Epithelial cell of proximal tubule (primary cell): ENCODE measurements at regions not wholly inside any gene's neighbourhood (a gene's known extent, or its start where the extent isn't known, plus 50 kb on each side); places are given as distances from the start of the nearest gene placed in this dataset.
A peak's percentile ranks its signal among the peaks of the same experiment; 100 is the strongest.
"Not testable (repeated sequence)": the region's sequence is repeated elsewhere in the genome, so short reads cannot be mapped to it uniquely, and the experiment has no call there.

Experiments used
- DNase-seq: peaks from one replicate; pipeline ENCODE4 v3.0.0-alpha.2; 2011; ENCODE audit warnings: low read depth
- H3K4me3 ChIP-seq: 2 replicates; pipeline ENCODE4 v1.5.1; 2011; ENCODE audit warnings: low read depth, mild to moderate bottlenecking, low read length
- CTCF ChIP-seq: conservative IDR thresholded peaks from 2 replicates; pipeline ENCODE4 v1.5.1; 2012; ENCODE audit warnings: low read depth, mild to moderate bottlenecking, low read length

GRCh38 chr7:97928844-97929243, 56.6 kb upstream of the ASNS start:
- H3K4me3 ChIP-seq, DNase-seq: not testable (repeated sequence)

DNA sequence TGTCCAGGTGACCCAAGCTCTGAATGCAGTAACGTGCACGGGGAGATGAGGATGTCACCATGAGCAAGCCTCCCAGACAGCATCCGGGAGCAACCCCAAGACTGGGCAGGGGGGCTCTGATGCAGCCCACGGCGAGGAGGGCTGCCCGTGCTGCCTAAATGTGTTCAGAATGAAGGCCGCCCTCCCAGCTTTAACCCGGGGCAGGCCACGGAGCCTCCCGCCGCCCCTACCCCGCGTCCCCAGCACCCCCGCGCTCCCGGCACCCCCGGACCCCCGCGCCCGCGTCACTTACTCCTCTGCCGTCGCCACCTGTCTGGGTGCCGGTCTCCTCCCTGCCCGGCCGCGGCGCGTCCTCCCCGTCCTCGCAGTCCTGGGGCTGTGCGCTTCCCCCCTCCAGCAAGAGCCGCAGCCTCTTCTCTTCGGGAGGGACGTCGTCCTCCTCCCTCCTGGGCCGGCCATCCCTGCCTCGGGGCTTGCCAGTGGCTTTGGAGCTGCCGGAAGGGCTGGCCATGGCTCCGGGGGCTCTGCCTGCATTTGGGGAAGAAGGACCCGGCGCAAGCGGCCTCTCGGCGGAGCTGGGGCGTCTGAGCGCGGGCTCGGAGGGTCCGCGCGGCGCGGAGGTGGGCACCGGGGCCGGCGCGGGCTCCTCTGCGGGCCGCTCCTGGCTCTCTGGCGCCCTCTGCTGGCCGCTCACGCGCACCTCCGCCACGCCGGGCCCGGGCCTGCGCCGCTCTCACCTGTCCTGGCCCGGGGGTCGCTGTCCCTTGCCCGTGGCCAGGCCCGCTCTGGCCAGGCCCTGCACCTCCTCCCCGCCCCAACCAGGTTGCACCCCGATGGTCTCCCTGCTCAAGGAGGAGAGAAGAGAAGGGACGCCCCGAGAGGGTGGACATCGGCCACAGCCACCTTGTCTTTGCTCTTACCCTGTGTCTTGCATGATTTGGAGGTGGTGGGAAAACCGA, 55.9 kb upstream of the ASNS start:
- H3K4me3 ChIP-seq, result peak overlapping the region; percentile 47
- TF ChIP-seq CTCF, result peak; percentile 53
- DNase-seq, result not testable (repeated sequence)
